GM23338 (cell line): ENCODE measurements at regions not wholly inside any gene's neighbourhood (a gene's known extent, or its start where the extent isn't known, plus 50 kb on each side); places are given as distances from the start of the nearest gene placed in this dataset.

Experiments
- CTCF ChIP-seq, 2 experiments: fragments of 200-600 bp in 1 of 2; sonication (generic) in 1 of 2; conservative IDR thresholded peaks; 2 replicates each; pipeline versions ENCODE4 v1.5.1 to v1.6.1; 2016 to 2017; ENCODE audit warnings: antibody characterized with exemption in 2 of 2, low read depth in 2 of 2, mild to moderate bottlenecking in 2 of 2, moderate library complexity in 1 of 2
- EZH2 ChIP-seq: fragments of 200-600 bp; sonication (generic); IDR thresholded peaks from one replicate; pipeline ENCODE4 v1.8.0; 2017; ENCODE audit warnings: antibody characterized with exemption, mild to moderate bottlenecking, low read depth; ENCODE audit not compliant: unreplicated experiment
- EZH2phosphoT487 ChIP-seq: fragments of 200-600 bp; sonication (generic); IDR thresholded peaks from one replicate; pipeline ENCODE4 v1.8.1; 2018; ENCODE audit warnings: antibody characterized with exemption; ENCODE audit not compliant: unreplicated experiment
- POLR2AphosphoS5 ChIP-seq: IDR thresholded peaks from 2 replicates; pipeline ENCODE4 v1.6.1; 2016; ENCODE audit warnings: antibody characterized with exemption, low read depth

- TF ChIP-seq CTCF (conservative IDR thresholded peaks at IDR 0.05; ENCODE audit: low read depth in 2 of 2) (no peak), EZH2phosphoT487 (no peak), EZH2 (no peak), POLR2AphosphoS5 (no peak)
These were observed 559.5 kb upstream of the MMS22L start for GRCh38 chr6:97842521-97842920.
